GM12892 (cell line): ENCODE measurements at regions not wholly inside any gene's neighbourhood (a gene's known extent, or its start where the extent isn't known, plus 50 kb on each side); places are given as distances from the start of the nearest gene placed in this dataset.

Experiments
- POLR2AphosphoS5 ChIP-seq: IDR thresholded peaks from 2 replicates; pipeline ENCODE4 v1.6.1; 2011; ENCODE audit warnings: low read depth, low read length, control low read depth
- TAF1 ChIP-seq: IDR thresholded peaks from 2 replicates; pipeline ENCODE4 v1.6.1; 2011; ENCODE audit warnings: low read depth, mild to moderate bottlenecking, control low read depth, low read length, borderline replicate concordance

- no peak for TF ChIP-seq TAF1
- no peak for TF ChIP-seq POLR2AphosphoS5
These were observed 156.0 kb downstream of the LRIG3 start for GRCh38 chr12:58764100-58764953.
